Raji (cell line): ENCODE measurements at regions not wholly inside any gene's neighbourhood (a gene's known extent, or its start where the extent isn't known, plus 50 kb on each side); places are given as distances from the start of the nearest gene placed in this dataset.

Experiments used
- POLR2A ChIP-seq: IDR thresholded peaks from 2 replicates; pipeline ENCODE4 v1.6.1; 2011; ENCODE audit warnings: low read depth, low read length, control low read depth; ENCODE audit not compliant: insufficient read depth

DNA sequence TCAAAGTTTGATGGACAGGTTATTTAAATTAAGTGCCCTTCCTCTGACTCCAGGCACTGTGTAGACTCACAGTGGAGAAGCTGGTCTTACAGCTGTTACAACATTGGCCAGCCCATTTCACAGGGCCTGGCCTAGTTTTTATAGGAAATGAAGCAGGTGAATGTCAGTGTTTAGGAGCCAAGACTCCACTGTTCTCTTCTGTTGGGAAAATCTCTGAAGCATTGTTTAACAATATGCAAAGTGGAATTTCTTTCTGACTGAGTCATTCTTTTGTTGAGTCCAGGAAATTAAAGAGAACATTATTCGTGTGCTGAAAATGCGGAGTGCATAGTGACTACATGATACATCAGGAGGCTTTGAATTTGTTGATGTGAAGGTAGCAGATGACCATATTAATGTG lies 64.7 kb downstream of the ARRDC4 start:
- TF ChIP-seq POLR2A = no peak

DNA sequence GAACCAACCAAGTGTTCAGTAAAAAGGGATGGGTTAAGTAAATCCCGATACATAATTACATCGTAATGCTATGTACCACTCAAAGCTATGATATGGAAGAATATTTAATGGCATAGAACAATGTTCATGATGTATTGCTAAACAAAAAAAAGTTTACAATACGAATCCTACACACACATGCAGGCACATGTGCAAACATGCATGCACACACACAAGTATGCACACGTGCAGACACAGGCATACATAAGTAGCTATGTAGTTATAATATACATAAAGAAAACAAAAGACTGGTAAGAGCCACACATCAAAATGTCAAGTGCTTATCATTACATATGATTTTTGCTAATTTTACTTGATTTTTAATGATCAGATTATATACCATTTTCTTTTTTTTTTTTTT lies 74.2 kb downstream of the ARRDC4 start:
- TF ChIP-seq POLR2A = no peak

DNA sequence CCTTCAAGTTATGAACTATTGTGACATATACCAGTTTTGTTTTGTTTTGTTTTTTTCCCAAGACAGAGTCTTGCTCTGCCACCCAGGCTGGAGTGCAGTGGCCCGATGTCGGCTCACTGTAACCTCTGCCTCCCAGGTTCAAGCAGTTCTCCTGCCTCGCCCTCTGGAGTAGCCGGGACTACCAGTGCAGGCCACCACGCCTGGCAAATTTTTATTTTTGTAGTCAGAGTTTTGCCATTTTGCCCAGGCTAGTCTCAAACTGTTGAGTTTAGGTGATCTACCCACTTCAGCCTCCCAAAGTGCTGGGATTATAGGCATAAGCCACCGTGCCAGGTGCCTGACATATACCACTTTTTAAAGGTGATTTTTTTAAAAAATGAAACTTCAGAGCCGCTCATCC lies 74.6 kb downstream of the ARRDC4 start:
- no peak for TF ChIP-seq POLR2A

DNA sequence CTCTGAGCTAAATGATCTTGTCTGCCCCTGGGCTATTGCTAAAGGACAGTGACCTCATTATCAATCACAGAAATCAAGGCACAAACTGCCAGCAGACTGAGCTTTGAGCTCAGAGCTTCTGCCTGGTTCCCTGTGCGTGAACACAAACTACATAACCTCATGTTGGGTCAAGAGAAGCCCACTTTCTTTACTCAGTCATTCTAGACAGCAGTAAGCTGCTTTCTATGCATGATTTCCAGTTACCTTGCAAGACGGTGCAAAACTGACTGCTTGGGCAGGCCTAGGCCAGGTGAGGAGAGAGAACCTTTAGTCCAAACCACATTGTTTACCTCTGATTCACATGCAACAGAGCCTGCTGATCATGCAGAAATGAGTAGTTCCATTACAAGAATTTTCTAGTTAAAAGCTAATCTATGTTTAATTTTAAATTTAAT lies 75.1 kb downstream of the ARRDC4 start:
- TF ChIP-seq POLR2A = no peak

DNA sequence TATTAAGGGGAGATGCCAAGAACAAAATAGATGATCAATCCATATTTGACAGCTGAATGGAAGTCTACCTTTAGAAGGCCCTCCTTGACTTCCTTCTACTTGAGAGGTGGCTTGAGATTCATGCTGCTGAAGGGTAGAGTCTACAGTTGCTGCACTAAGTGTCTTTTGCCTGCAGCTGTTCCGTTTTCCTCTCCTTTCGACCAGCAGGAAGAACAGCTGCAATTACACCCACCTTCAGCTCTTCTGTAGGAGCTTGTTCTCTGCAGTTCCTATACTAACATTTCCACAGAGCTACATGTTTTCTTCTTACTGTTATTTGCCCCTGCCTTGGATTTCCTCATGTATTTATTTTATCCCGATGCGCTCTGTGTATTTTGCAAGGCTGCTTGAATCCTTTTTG lies 79.1 kb downstream of the ARRDC4 start:
- no peak for TF ChIP-seq POLR2A

DNA sequence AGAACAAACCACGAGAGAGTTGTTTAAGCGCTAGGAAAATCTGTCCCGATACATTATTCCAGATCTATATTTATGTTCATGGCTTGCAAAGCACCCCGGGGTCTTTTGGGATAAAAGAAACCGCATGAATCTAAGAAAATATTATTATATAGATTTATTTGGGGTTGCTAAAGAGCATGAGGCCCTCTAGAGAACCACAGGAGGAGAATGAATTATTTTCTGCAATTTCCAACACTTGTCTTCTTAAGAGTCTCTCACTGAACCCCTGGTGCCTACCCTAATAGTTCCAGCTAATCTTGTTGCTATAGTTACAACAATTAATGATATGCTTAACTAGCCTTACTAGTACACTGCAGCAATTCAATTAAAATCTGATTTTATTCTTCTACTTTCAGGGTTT lies 79.6 kb downstream of the ARRDC4 start:
- no peak for TF ChIP-seq POLR2A

DNA sequence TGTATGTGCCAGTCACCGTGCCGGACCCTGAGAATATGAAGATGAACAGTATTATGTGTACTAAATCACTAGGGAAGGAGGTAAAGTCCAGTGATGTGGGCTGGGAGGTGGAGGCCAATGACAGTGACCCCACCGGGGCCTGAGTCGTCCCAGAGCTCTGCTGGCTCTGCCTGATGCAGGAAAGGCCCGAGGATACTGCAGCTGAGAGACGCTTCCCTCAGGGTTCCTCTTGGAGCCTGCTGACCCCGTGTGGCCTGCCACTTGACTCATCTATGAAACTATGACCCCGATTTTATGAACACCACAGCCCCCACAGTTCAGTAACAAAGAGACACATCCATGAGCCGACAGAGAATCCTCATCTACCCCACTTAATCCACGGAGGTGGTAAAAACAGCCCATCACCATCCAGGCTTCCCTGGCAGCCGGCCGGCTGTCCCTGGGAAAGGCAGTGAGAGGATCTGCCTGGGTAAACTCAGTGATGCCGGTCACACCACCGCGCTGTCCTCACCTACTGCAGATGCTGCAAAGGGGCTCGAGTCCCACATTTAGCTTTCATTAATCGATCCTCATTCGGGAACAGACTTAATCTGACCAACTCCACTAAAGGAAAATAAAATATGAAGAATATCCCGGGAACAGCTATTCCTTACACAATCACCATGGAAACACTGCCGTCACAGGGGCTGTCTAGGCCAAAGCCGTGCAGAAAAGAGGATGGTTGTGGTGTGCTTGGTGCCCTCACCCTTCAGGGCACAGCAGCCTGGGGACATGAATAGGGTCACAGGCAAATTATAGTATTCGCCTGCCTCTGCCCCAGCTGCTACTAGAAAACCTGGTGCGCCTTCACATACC lies 82.9 kb downstream of the ARRDC4 start:
- TF ChIP-seq POLR2A = no peak

DNA sequence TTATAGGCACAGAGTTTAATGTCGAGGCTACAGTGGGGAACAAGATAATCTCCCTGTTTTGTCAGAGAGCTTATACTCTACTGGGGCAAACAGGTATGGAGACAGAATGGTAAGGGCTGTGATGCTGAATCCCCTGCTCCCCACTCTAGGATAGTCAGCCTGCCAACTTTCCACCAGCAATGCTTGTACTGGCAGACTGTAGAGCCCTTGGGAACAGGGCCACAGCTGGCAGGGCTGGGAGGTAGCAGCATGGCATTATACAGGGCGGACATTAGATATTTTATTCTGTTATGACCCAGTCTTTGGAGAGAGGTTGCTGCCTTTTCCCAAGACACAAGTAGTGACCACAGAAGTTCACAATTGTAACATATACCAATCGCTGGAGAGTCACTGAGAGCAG lies 91.2 kb downstream of the ARRDC4 start:
- TF ChIP-seq POLR2A = no peak

DNA sequence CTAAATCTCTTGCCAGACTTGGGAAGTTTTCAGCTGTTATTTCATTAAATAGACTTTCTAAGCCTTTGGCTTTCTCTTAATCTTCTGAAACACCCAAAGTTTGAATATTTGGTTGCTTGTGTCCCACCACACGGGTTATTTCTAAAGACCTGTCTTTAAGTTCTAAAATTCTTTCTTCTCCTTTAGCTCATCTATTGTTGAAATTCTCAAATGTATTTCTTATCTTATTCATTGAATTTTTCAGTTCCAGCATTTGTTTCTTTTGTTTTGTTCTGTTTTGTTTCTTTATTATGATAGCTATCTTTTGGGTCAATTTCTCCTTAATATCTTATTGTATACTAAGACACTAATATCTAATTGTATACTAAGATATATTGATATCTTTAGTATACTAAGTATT lies 97.0 kb downstream of the ARRDC4 start:
- TF ChIP-seq POLR2A = no peak

DNA sequence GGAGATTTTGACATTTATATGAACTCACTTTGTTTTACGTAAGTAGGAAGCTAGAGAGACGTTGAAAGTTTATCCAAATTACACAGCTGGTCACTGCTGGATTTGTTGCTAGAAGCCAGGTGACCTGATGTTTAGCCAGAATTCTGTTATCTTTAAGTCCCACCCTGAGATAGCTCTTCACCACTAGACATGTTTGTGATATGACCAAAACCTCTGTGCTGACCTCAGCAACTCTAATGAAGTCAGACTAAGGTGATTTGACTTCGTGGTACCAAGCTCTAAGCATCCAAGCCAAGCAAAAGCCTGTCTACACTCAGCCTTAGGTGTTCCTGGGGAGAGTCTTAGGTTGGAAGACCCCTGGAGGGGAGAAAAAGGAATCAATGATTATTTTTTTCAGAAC lies 102.4 kb downstream of the ARRDC4 start:
- no peak for TF ChIP-seq POLR2A

DNA sequence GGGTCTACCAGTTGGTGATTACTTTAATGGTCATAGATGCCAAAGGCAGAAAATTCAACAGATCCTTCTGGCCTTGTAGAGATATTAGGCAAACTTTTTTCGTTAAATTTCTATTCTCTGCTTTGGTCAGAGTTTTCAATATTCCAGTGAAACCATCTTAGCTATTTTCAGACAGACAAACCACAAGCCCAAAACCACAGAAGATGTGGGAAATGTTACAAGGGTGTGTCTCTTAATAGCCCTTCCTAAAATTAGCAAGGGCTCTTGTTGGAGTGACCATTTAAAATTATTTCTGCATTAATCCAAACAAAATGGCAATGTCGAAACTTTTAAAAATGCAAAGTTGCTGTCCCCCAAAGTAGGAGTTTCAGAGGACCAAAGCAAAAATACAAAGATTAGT lies 102.8 kb downstream of the ARRDC4 start:
- TF ChIP-seq POLR2A = no peak

DNA sequence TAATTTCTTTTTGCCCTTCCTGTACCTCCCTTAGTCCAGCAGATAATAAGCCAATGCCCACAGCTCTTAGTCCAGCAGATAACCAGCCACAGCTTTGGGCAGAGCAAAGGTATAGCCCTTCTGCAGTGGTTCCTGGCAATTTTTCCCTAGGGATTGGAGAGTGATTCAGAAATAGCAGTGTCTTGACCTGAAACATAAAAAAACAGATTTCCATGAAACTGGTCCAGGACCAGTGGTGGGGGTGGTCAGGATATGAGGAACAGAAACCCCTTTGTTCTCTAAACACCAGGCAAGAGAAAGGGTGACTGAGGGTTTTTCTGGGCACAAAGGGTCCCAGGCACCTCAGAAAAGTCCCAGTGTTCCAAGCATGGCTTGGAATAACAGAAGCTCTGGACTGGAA lies 103.4 kb downstream of the ARRDC4 start:
- TF ChIP-seq POLR2A = no peak

DNA sequence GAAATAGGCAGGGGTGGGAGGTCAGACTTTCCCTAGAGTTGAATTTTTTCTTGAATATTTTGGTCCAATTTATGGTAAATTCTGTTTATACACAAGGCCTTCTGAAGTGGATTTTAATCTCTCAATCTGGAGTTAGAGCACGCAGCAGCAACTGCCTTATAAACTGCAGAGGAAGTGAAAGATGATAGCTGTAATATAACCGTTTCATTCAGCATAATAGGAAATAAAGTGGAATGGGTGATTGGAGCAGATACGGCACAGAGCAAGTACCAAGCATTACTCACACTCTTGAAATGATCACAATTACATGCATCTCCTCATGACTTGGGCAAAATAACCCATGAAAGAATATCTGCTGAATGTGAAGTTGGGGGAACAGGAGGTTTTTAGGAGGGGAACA lies 106.8 kb downstream of the ARRDC4 start:
- no peak for TF ChIP-seq POLR2A

DNA sequence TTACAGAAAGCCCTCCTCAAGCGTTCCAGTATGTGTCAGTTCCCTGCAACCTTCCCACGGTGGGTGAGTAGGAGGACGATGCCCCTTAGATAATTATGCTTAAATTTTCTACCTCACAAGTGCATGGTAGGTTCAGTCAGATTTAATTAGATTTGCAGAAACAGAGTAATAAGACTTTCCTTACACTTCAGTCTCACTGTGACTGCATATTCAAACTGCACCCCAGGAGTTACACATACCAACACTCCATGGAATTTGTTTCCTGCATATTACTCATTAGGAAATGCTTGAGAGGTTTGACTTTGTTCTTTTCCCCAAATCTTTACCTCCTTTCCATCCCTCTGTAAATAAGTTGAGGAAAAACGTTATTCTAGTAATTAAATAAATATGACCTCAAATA lies 108.8 kb downstream of the ARRDC4 start:
- no peak for TF ChIP-seq POLR2A

DNA sequence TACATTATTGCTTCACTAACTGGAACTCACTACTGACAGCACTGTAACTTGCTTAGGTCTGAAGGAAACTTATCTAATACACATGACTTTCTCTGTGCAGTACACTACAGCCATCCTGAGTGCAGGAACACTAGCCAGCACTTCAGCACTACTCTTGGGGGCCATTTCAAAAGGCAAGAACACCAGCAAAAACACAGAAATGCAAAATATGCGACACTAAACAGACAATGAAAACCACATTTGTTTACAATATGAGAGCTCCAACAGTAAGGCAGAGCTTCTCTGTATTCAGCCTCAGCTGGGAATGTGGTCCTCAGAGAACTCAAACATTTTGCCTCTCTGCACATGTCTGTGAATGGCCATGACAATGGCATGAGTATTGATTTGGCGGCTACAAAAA lies 109.6 kb downstream of the ARRDC4 start:
- TF ChIP-seq POLR2A = no peak

DNA sequence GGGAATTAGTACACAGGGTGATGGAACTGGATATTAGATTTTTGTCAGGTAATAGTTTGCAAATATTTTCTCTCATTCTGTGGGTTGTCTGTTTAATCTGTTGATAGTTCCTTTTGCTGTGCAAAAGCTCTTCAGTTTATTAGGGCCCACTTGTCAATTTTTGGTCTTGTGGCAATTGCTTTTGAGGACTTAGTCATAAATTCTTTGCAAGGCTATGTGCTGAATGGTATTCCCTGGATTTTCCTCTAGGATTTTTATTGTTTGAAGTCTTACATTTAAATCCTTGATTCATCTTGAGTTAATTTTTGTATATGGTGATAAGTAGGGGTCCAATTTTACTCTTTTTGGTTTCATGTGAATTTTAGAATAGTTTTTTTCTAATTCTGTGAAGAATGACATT lies 111.3 kb downstream of the ARRDC4 start:
- no peak for TF ChIP-seq POLR2A

DNA sequence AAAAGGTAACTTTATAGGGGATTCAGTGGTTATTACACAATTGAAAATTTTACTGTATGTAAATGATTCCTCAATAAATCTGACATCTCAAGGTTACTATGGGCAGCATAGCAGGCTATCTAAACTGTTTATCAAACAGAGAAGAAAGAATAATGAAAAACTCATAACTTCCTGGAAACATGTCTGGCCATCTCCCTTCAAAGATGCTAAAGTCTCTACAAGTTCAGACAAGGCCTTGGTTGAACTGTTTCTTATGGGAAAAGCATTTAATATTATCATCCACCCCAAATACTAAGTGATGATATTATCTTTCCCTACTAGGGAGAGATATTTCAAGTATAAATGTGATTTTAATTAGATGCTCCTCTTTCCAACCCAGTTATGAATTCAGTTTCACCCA lies 114.9 kb downstream of the ARRDC4 start:
- TF ChIP-seq POLR2A = no peak
